NK-92 (cell line): ENCODE measurements at regions not wholly inside any gene's neighbourhood (a gene's known extent, or its start where the extent isn't known, plus 50 kb on each side); places are given as distances from the start of the nearest gene placed in this dataset.

Source experiments
- DNase-seq: peaks from one replicate; lab custom pipeline; 2025; ENCODE audit not compliant: unreplicated experiment; lab: John Stamatoyannopoulos, UW

DNA sequence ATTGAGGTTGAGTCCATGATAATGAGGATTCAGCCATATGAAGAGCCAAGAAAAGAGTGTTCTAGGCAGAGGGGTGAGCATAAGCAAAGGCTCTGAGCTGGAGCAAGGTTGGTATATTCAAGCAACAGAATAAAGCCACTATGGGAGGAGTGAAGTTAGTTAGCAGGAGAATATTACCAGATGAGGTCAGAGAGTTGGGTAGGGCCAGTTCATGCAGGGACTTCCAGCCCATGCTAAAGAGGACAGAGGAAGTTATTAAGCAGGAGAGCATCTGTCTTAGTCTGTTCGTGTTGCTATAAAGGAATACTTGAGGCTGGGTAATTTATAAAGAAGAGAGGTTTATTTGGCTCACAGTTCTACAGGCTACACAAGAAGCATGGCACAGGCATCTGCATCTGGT, 57.1 kb upstream of the ATG10 start:
- DNase-seq = no peak

DNA sequence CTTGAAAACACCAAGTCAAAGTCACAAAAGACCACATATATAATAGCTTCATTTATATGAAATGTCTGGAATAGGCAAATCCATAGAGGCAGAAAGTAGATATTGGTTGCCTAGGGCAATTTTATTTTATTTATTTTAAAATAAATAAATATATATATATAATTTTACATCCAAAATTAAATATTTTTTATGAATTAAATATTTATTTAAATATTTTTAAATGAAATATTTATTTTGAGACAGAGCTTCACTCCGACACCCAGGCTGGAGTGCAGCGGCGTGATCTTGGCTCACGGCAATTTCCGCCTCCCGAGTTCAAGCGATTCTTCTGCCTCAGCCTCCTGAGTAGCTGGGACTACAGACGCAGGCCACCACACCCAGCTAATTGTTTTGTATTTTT, 58.9 kb upstream of the ATG10 start:
- DNase-seq = no peak

DNA sequence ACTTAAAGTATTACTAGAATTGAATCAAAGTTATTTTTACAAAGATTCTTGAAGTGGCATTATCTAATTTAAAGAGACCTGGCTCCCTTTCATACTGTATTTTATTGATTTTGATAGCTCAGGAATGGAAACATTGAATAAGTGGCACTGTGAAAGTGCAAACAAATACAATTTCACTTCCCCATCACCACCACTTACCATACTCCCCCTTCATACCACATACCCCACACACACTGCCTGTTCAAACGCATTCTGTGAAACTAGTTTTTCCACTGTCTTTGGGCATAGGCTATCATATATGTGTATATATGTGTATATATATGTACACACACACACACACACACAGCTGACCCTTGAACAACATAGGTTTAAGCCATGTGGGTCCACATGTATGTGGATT, 62.1 kb upstream of the ATG10 start:
- DNase-seq = no peak

DNA sequence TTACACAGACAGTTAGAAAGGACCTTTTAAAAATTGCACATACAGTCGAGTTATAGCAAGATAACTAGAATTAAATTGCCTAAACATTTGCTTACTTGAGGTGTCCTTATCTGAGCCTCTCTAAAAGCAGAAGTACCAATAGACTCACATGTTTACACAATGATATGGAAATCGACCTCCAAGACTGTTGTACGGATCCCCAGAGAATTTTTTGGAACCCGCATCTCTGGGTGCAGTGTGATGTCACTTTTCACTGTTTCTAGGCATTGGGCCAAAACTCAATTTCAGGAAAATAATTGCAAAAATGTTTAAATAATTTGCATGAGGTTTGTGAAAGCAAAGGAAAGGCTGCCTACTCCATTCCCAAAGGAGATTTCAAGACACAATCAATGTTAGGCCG, 63.1 kb upstream of the ATG10 start:
- DNase-seq = no peak

DNA sequence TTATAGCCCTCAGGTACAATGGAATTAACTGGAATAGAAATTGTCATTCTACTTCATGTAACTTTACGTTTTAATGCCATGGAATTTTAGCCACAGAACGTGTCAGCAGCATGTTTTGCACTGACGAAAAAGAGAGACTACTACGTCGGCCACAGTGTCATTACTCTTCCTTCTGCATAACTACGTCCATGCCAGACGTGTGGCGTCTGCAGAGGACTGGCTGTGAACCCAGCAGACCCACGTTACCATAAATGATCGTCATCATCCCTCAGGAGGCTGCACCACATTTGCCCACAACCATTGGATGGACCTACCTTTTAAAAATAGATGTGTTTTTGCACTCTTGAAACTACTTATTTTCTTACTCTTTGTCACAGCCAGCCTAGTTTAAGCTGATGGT, 63.8 kb upstream of the ATG10 start:
- no peak for DNase-seq

DNA sequence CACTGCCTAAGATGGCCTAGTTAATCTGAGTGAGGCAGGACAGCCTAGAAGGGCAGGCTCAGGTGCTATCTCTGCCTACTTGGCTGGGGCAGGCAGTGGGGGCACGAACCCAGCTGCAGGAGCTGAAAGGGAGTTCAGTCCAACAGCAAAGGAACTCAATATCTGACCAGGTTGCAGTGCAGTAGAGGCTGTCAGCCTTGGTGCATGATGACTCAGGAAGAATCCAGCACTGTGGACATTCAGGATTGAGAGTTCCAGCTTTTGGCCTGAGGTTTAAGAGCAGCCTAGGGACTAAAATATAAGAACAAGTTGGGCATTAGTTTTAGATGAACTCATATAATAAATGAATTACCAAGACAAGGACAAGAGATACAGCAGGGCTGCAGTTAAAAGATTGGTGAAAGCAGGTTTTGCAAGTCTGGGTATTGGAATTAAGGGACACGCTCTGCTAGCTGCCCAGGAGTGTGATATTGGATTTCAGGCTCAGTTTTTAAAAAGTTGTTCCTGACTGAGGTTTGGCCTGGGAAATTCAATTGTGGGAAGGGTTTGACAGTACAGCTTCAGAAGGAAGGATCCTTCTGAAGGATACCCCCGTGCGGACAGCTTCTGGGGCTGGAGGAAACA, 64.7 kb upstream of the ATG10 start:
- no peak for DNase-seq

DNA sequence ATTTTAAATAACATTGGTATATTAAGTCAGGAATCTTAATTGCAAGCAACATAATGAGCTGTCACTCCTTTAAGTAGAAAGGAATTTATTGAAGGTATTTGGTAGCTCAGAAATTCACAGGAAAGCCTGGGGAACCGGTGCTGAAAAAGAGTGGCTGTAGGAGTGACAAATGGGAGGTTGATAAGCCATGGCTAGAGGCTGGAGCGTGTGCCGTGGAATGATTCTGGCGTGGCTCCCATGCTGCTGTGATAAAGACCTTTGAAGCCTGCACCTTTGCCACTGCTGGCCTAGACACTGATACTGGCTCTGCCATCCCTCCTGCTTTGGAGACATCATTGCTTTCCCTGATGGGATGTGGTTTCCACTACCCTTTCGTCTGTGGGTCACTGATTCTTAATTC, 65.7 kb upstream of the ATG10 start:
- no peak for DNase-seq

DNA sequence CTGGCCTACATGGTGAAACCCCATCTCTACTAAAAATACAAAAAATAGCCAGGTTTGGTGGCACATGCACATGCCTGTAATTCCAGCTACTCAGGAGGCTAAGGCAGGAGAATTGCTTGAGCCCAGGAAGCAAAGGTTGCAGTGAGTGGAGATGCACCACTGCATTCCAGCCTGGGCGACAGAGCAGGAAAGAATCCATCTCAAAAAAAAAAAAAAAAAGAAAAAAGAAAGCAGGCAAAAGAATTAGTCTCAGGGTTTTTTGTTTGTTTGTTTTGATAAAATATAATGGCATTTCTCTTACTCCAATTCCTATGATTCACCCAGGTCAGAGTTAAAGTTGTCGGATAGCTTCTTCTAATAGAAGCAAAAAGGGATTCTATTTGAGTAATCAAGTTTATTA, 67.0 kb upstream of the ATG10 start:
- DNase-seq = no peak

DNA sequence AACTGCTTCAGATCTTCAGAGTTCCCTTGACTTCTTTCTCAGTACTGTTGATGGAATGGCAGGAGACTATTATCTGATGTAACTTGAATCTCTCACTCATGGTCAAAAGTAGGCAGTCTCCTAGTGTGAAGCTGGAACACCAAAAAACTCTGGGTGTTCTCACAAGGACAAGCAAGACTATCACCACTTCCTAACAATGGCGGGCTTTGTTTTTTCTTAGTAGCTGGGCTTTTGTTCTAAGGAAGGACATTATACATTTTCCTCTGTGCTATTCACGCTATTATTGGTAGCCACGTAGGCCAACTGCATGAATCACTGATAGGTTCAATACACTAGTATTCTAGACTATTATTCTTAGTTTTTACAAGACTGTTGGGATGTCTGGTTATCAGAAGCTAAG, 67.7 kb upstream of the ATG10 start:
- no peak for DNase-seq

DNA sequence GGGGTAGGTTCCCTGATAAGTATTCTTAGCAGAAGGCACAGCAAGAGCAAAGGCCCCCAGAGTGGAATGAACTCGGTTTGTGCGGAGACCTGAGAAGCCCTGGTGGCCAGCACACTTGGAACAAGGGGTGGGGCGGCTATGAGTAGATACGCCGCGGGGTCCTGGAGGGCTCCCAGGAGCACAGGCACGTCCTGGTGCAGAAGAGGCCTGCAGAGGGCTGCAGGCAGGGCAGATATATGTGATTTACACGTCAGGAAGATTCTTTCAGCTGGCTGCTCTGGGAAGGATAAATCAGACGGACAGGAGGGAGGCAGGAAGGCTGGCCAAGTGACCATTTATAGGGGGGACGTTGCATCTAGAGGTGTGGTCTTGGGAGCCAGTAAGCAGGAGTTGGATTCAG, 70.2 kb upstream of the ATG10 start:
- DNase-seq = no peak

DNA sequence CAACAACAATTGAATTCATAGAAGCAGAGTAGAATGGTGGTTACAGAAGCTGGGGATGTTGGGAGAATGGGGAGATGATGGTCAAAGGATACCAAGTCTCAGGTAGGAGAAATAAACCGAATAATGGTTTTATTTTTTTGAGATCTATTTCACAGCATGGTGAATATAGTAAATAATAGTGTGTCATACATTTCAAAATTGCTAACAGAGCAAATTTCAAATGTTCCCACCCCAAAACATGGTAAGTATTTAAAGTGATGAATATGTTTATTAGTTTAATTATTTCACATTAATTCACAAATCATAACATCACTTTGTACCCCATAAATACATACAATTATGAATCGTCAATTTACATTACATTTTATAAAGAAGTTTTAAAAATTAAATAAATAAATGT, 72.7 kb upstream of the ATG10 start:
- DNase-seq = no peak

DNA sequence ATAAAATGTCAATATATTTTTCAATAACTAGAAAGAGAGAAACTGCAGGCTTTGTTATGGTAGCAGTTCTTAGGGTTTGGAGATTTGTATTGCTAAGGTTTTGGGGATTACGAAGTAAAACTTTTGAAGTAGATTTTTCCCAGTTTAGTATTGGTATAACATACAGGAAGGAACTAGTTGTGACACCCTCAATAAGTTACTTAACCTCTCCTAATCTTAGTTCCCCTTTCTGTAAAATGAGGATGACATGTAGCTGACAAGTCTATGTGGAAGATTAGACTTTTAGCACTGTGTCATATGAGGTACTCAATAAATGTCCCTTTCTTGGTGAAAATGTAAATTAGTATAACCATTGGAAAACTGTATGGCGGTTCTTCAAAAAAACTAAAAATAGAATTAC, 73.4 kb upstream of the ATG10 start:
- no peak for DNase-seq

DNA sequence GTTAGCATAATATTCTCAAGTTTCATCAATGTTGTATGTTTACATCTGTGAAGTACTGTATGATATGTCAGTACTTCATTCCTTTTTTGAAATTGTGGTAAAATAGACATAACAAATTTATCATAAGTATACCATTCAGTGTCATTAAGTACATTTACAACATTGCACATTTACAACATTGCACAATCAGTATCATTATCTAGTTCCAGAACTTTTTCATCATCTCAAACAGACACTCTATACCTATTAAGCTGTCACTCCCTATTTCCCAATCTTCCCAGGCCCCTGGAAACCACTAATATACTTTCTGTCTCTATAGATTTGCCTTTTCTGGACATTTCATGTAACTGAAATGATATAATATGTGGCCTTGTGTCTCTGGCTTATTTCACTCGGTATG, 75.1 kb upstream of the ATG10 start:
- DNase-seq = no peak

DNA sequence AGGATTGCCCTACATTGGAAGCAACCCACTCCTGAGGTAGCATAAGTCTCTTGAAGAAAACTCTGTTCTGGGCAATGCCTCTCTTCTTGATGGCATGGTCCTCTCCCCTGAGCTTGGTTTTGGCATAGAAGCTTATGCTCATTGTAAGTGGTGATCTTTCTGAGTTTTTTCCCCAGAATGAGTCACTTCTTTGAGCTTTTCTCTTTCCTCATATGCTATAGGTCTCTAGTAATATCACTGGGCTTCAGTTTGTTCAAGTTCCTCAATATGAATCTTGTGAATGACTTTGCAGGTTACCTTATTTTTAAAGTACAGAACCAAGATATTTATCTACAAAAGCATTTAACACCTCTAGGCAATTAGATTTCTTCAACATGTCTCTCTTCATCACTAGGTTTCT, 76.5 kb upstream of the ATG10 start:
- no peak for DNase-seq

DNA sequence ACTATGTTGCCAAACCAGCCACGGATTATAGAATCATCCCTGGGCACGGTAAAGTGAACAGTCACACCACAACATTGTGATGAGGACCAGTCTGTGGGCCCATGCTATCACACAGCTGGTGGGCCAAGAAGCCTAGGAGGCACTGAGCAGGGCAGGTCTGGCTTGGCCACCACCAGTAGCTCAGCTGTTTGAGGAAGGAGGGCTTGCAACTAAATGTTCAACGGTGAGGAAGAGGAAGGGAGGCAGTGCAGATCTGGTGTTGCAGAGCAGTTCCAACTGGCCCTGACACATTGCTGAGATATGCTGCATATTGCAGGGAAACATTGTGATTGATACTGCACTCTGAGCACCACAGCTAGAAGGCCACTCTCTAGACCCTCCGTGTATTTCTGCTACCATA, 77.9 kb upstream of the ATG10 start:
- no peak for DNase-seq

DNA sequence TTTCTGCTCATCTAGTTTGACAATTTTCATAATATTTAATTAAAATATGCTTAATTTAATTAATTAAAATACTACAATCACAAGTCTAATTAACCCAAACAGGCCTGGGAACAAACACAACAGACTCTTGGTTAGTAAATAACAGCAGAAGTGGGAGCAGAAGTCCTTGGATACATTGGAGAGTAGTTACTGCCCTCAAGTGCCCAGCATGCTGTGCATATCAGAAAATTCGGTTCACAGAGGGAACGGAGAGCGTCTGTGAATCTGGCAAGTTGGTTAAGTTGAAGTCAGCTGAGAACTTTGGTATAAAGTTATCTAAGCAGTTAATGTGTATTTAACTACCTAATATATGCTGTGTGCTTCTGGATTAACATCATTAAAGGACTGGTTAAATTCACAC, 87.0 kb upstream of the ATG10 start:
- no peak for DNase-seq

DNA sequence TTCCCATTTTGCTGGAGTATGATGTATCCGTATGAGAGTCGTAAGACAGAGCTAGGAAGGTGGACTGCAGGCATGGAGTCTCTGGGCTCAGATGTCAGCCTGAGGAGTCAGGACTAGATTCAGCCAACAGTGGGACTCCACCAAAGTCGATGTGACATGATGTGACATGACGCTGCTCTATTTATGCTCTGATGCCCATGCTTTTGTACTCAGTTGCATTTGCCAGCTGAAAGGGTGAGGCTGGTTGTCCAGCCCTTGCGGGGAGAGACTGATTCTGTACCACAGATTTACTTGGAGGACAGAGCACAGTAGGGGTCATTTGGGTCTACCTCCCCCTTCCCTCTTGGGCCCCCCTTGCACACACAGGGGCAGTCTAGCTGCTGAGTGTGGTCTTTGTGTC, 88.5 kb upstream of the ATG10 start:
- no peak for DNase-seq

DNA sequence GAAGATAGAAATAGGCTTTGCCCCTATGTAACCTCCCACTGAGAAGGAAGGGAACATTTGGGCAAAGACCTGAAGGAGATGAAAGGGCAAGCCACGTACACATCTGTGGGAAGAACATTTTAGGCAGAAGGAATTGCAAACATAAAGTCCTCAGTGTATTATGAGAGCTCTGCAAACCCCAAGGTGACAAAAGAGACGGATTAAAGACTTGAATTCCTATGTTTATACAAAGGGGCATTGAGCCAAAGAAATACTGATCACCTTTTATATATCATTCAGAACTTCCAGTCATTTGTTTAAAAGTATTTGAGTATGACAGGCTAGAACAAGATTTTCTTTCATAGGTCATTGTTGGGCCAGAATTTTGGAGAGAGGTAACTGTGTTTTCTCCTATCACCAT, 90.2 kb upstream of the ATG10 start:
- DNase-seq = no peak

DNA sequence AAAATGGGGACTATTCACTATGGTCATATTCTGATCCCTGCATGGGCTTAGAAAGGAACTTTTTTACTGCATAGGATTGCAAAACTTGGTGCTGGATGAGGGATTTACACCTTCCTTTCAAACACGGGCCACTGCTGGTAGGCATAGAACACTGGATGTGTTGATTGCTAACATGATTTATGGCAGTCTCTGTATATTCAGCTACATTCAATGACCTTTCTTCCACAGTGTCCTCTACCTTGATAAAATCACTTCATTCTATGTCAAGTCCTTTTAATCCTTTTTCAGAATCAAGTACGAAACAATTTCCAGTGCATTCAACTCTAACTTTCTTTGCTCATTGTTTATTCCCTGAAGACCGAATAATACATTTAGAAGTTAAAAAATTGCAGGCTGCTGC, 91.9 kb upstream of the ATG10 start:
- DNase-seq = no peak

DNA sequence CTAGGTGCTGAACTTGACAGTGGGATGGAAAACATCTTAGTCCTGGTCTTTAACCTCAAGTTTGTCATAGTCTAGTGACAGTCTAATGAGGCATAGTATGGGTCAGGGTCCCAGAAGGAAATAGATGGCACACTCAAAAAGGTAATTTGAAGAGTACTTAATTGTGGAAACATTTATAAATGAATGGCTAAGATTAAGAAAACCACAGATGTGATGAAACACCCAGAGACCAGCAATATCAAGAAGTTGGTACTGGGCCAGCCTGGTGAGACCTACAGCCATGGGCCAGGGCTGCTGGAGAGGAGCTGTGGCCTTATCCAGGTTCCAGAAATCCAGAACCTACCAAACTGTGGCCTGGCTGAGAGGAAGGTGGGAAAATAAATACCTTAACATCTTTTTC, 93.5 kb upstream of the ATG10 start:
- no peak for DNase-seq

DNA sequence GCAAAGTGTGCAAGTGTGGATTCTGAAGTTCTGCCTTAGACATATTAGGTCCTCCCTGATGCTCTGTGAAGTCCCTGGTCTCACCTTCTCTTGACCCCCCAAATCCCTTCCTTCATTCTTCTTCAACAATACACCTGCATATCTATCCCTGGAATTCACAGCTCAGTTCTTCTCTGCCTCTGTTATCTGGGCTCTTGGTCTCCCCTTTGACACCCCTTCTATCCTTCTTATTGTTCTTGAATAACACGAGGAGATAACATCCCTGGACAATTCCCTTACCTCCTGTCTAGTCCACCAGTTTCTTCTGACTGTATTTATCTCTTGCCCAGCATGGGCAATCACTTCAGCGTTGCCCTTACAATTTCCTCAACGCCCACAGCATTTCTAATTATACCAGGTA, 104.8 kb upstream of the ATG10 start:
- no peak for DNase-seq

DNA sequence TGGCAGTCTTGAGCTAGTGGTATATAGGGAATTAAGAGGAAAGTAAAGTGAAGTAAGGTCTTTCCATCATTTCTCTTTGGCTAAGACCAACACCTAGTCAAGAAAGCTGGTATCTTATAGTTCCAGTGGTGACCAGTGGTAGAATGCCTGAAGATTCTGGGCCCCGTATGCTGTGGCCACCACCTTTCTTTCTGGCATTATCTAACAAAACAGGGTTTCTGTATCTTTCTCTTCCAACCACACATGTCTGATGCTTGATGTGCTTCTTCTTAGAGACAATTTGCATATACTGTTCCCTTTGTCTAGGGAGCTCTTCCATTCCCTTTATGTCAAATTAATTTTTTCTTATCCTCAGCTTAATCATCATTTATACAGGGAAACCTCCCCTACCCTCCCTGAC, 109.9 kb upstream of the SSBP2 start:
- no peak for DNase-seq

DNA sequence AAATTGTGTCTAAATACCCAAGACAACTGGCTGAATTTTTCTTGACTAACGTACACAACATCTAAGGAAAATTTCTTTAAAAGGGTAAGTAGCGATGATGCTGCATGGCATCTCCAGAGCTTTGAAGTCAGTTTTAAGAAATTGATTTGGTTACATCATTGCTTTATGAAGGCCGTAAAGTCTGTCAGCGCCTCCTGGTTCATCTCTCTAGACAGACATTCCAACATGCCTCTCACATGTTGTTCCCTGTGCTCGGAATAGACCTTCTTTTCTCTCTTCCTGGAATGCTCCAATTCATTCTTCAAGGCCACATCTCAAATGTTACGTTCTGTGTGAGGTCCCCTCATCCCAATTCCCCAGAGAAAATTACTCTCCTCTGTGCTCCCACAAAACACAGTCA, 108.7 kb upstream of the SSBP2 start:
- DNase-seq = no peak
